HG02588 (cell line): ENCODE measurements at regions not wholly inside any gene's neighbourhood (a gene's known extent, or its start where the extent isn't known, plus 50 kb on each side); places are given as distances from the start of the nearest gene placed in this dataset.

Experiments used
- ATAC-seq: cut with Tn5 transposase; IDR thresholded peaks from one replicate; pipeline ENCODE4 v1.9.1; 2021; ENCODE audit warnings: mild to moderate bottlenecking, moderate library complexity; ENCODE audit not compliant: unreplicated experiment

DNA sequence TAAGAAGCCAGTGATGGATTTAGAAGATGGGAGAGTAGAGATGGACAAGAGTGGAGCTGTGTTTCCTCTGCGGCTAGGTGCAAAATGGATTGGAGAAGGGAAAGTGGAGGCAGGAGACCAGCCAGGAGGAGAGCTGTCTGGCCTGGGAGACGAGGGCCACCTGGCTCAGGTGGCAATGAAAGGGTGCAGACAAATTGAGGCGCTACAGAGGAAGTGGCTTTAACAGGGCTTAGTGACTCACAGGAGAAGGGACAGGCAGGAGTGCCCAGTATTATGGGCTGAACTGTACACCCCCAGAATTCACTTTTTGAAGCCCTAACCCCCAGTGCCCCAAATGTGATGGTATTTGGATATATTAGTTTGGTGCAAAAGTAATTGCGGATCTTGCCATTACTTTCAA is 65.6 kb upstream of the DUSP5 start:
- ATAC-seq: no peak

DNA sequence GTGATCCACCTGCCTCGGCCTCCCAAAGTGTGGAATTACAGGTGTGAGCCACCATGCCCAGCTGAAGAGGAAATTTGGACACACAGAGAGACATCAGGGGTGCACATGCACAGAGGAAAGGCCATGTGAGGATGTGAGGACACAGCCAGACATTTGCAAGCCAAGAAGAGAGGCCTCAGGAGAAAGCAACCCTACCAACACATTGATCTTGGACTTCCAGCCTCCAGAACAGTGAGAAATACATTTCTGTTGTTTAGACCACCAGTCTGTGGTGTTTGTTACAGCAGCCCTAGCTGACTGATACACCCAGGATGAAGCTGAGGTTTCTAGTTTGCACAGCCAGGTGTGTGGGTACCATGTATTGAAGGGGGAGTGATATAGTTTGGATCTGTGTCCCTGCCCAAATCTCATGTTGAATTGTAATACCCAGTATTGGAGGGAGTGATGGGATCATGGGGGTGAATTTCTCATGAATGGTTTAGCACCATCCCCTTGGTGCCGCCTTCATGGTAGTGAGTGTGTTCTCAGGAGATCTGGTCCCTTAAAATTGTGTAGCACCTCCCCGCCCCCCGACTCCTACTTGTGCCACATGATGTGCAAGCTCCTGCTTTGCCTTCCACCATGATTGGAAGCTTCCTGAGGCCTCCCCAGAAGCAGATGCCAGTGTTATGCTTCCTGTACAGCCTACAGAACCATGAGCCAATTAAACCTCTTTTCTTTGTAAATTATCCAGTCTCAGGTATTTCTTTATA is 64.7 kb upstream of the DUSP5 start:
- no peak for ATAC-seq

DNA sequence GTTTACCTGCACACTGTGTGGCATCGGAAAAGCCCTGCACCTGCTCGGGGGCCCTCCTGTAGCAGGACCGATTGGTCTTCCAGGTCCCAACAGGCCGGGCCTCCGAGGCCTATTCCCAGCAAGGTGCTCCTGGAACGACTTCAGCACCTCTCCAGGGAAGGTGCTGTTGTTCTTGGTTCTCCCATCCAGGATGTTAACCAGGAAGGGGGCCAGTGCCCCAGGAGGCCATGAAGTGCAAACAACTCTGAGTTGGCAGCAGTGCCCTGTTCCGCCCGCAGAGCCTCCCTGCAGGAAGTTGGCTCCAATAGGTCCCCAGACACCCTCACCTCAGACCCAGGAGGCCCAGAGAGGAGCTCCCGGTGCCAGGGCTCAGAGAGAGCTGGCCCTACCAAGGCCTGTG is 64.0 kb upstream of the DUSP5 start:
- ATAC-seq: no peak

DNA sequence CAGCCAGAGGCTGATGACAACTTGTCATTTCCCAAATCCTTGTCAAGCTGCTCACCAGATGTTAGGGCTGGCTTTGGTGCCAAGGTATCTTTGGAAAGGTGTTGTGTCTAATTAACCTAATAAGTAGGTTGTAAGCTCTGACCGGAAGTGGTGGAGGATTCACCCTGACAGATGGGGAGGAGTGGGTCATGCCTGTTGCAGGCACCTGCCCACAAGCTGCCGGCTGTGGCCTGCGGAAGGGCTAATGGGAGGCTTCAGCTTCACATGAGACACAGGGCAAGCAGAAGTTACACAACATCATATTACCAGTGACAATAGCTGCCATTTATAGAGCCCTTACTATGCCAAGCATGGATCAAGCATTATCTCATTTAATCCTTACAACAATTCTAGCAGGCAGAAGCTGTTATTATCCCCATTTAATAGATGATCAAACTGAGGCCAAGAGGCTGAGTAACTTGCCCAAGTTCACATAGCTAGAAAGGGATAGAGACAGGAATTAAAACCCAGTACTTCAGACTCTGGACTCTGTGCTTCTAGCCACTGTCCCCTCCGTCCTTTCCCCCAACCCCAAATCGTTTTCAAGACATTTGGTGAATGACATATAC is 63.1 kb upstream of the DUSP5 start:
- no peak for ATAC-seq

DNA sequence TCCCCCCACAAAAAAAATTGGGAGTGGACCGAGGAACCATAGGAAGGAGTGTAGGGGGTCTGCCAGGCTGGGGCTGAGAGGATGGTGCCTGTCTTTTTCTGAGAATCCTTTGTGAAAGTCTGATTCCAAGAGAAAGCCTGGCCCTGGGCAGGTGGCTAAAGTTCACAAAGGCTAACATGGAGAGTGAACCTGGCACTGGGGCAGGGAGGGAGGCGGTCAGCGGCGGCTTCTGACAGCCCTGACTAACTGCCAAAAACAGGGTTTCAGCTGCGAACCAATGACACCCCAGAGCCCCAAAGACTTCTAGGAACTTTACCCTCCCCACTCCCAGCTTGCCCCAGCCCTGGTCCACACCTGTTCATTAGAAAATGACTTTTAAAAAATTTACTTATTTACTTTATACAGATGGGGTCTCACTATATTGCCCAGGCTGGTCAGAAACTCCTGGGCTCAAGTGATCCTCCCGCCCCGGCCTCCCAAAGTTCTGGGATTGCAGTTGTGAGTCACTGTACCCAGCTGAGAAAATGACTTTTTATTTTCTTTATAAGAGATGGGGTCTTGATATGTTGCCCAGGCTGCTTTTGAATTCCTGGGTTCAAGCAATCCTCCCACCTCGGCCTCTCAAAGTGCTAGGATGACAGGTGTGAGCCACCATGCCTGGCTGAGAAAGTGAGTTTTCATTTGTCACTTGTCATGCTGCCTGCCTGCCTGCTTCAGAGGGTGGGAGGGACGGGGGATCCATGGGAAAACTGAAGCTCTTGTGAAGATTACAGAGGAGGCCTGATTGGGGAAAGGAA is 61.0 kb upstream of the DUSP5 start:
- ATAC-seq: no peak

DNA sequence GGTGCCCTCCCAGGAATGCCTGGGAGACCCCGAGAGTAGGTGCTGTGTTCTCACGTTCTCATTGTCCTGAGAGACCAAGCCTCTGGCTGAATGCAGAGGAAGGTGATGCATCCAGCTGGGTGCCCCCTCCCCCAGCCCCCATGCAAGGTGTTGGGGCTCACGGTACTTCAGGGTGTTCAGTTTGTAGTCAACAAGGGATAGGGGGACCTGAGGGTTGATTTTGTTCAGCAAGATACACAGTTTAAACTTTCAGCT is 60.4 kb upstream of the DUSP5 start:
- no peak for ATAC-seq

DNA sequence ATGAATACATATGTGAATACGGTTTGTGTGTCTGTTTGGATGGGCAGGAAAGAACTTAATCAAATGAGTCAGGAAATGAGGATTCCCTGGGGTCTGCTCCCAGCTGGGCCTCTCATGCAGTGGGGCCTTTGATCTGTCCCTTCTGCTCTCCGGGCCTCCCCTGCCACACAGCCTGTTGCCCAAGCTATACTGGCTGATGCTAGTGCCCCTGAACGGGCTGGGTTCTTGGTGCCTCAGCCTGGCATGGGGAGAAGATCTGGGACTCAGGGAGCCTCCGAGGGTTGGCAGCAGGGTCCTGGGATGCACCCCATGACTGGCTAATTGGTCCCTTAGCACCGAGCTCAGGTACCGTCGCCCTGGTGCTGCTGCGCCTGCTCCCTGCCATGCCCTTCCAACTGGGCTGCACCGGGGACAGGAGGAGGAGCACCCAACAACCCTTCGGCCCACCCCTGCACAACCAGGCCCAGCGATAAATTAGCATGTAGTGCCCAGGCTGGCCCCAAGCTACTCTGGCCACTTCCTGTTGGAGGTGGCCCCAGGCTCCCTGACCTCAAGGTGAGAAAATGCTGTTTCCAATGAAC is 59.9 kb upstream of the DUSP5 start:
- ATAC-seq: no peak

DNA sequence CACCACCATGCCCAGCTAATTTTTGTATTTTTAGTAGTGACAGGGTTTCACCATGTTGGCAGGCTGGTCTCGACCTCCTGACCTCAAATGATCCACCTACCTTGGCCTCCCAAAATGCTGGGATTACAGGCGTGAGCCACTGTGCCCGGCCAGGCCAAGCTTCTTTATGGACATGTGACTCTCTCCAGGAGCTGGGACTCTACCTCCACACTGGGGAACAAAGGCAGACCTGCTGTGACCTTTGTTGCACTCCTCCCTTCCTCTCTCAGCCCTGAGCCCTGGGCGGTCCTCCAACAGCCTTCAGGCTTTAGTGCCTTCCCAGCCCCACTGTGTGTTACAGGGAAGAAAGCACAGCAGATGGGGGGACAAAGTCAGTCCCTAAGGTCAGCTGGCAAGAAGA is 55.0 kb upstream of the DUSP5 start:
- no peak for ATAC-seq

DNA sequence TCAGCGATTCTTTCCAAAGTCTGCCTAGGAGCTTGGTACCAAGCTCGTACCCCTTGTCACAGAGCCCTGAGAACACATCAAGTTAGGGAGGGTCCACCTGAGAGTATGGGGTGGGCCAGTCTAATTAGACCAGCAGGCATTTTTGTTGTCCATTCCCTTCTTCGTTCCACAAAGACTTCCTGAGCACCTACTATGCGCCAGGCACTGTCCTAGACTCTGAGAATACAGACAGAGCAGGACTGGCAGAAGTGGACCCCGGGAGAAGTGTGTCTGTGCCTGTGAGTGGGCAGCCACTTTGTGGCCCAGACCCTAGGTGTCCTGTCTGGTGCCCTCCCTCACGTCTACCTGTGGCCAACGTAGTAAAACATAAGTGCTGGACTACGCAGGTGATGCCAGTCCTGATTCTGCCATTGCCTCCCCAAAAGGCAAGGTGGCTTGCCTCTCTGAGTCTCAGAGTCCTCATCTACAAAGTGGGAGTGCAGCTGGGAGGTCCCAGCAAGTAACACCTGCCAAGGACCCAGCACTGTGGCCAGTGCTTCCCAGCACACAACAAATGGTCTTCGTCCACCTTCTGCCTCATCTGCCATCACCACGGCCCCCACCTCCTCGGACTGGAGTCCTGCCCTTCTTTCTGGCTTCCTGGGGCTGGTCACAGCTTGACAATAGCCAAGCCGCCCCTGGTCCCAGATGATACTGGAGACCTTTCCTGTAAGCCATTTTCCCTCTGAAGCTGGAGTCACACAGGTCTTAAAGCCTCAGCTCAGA is 54.3 kb upstream of the DUSP5 start:
- ATAC-seq: no peak

DNA sequence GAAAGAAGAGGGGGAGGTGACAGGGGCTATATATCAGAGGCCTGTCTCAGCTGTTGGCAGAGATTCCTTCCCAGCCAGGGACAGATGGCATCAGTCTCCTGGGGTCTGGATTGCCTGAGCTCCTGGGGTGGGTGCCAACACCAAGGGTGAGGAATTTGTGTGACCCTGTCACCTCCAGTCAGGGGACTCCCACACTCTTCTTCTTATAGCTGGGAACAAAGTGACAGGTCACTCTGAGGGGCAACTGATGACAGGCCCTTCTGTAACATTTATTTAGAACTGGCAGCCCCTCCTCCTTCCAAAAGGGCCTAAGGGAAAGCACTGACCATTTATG is 53.7 kb upstream of the DUSP5 start:
- no peak for ATAC-seq

DNA sequence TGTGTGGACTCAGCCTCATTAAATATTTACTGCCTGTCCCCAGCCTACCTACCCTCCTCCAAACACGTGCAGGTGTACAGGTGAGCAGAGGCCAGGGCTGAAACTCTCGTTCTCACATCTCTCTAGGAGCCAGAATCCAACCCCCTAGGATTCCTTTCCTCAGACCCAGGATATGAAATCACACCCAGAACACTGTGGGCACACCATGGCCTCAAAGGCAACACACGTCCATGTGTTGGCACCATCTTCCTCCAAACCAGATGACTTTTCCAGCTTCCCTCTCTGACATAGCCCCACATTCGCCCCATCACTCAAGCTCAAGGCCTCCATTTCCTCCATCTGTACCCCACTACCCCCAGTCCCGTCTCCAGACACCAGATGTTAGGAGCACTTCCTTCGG is 51.8 kb upstream of the DUSP5 start:
- no peak for ATAC-seq

DNA sequence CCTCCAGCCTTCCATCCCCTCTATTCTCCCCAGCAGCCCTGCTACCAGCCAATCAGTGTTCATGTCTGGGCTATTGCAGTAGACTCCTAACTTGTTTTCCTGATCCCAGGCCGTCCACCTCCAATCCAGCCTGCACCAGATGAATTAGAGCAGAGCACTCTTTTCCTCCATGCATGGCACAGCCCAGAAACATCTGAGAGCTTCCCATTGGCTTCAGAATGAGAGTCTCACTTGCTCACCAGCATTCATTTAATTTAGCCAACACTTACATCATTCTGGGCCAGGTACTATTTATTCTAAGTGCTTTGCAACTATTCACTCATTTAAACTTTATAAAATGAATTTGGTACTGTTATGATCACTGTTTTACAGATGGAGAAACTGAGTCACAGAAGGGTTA is 51.4 kb upstream of the DUSP5 start:
- ATAC-seq: no peak

DNA sequence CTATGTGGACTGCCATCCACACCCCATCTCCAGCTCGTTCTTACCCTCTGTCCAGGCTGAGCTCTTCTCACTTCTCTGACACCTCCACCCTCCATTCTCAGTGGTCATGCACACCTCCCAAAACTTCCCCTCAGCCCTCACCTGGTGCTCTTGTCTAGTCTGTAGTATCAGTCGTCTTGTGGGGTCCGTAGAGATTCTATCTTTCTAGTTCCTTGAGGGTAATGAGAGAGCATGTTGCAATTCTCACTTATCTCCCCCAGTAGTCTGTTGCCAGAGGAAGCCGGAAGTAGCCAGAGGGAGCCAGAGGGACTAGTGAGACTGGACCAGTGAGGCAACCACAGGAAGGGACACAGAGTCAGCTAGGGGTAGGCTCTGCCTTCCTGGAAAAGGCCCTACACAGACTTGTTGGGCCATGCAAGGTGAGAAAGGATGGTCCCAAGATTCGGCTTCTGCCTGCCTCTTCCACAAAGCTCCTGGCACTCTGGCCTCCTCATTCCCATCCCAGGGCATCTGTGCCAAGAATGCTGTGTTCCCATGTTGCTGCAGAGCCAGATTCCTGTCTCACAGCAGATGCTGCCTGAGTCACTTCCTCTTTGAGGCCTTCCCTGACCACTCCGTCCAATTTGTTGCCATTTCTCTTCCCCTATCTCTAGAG is 50.6 kb upstream of the DUSP5 start:
- no peak for ATAC-seq

DNA sequence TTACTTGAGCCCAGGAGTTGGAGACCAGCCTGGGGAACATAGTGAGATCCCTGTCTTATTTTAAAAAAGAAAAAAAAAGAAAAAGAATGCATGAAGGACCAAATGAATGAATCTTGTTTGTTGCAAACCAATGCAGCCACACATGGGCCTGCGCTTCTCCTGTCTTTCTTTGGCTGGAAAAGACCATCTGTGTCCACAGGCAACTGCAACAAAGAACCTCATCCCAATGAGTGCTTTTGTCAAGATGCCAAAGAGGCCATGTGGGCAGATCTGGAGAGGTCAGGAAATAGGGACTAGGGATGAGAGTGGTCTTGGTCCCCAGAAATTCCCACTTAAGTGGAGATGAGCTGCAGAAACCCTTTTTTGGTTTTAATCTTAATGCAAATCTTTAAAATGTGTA is 49.8 kb upstream of the DUSP5 start:
- ATAC-seq: no peak
